GM12878 (cell line): ENCODE measurements at regions not wholly inside any gene's neighbourhood (a gene's known extent, or its start where the extent isn't known, plus 50 kb on each side); places are given as distances from the start of the nearest gene placed in this dataset.

Experiments used
- ATAC-seq: fragments of 200-7000 bp; cut with Tn5 transposase; 3 replicates; pipeline ENCODE4 v1.9.1; 2020; ENCODE audit warnings: mild to moderate bottlenecking, moderate library complexity
- BruUV-seq: library from RNA; stranded (reverse); fragments of 400-500 nt; replicated peaks from 2 replicates; lab custom pipeline; 2021; lab: Mats Ljungman, UMichigan
- CTCF ChIA-PET: fragments of 300-600 bp; sonication (Branson Sonifier 250); formaldehyde crosslinking; extraction: SDS; loops from one replicate; lab custom pipeline; 2021; ENCODE audit warnings: inconsistent platforms; lab: Yijun Ruan, JAX
- POLR2A ChIA-PET: fragments of 350-600 bp; formaldehyde crosslinking; extraction: SDS; loops from one replicate; lab custom pipeline; 2021; ENCODE audit warnings: inconsistent platforms; lab: Charles Lee
- RAD21 ChIA-PET: fragments of 300-600 bp; sonication (Branson Sonifier 250); formaldehyde crosslinking; loops from one replicate; lab custom pipeline; 2023; ENCODE audit warnings: antibody characterized with exemption; ENCODE audit not compliant: unreplicated experiment; lab: Charles Lee
- SMC1A ChIA-PET: fragments of 300-600 bp; sonication (Branson Sonifier 250); formaldehyde crosslinking; loops from one replicate; lab custom pipeline; 2023; ENCODE audit not compliant: unreplicated experiment, uncharacterized antibody; lab: Charles Lee
- DNase-seq: peaks from one replicate; pipeline ENCODE4 v3.0.0-alpha.2; 2011; ENCODE audit warnings: low read depth, low spot score
- FAIRE-seq: peaks from 3 replicates; lab custom pipeline; 2011; peaks lifted over from hg19 to GRCh38; lab: Jason Lieb, UNC
- H2AFZ ChIP-seq: 2 replicates; pipeline ENCODE4 v1.6.0; 2011; ENCODE audit warnings: low read depth, low read length, control low read depth; ENCODE audit not compliant: control insufficient read depth
- H3K27ac ChIP-seq: 2 replicates; pipeline ENCODE4 v1.5.1; 2011; ENCODE audit warnings: control low read depth; ENCODE audit not compliant: control insufficient read depth, insufficient read depth
- H3K27me3 ChIP-seq, 2 experiments: replicated peaks in 1 of 2; 2 replicates each; pipeline versions ENCODE4 v1.6.0 to v1.6.1; 2011; ENCODE audit warnings: low read length in 1 of 2; ENCODE audit not compliant: control insufficient read depth in 2 of 2, insufficient read depth in 2 of 2
- H3K36me3 ChIP-seq, 2 experiments: 2 replicates each; pipeline ENCODE4 v1.5.1; 2011; ENCODE audit warnings: low read length in 1 of 2; ENCODE audit not compliant: control insufficient read depth in 2 of 2, insufficient read depth in 2 of 2
- H3K4me1 ChIP-seq: 2 replicates; pipeline ENCODE4 v1.6.1; 2011; ENCODE audit warnings: mild to moderate bottlenecking, low read length, moderate library complexity, mixed read lengths; ENCODE audit not compliant: control insufficient read depth, insufficient read depth
- H3K4me2 ChIP-seq: 2 replicates; pipeline ENCODE4 v1.6.0; 2011; ENCODE audit warnings: control low read depth; ENCODE audit not compliant: control insufficient read depth, insufficient read depth
- H3K4me3 ChIP-seq: fragments of 200-600 bp; sonication (generic); 2 replicates; pipeline ENCODE4 v1.5.1; 2016
- H3K79me2 ChIP-seq: 2 replicates; pipeline ENCODE4 v1.6.0; 2011; ENCODE audit warnings: low read length; ENCODE audit not compliant: control insufficient read depth, insufficient read depth
- H3K9ac ChIP-seq: 2 replicates; pipeline ENCODE4 v1.8.0; 2011; ENCODE audit warnings: low read length, control low read depth, mixed read lengths; ENCODE audit not compliant: control insufficient read depth, insufficient read depth
- H3K9me3 ChIP-seq: replicated peaks from 3 replicates; pipeline ENCODE4 v1.5.1; 2011; ENCODE audit warnings: mild to moderate bottlenecking, low read length; ENCODE audit not compliant: control insufficient read depth, insufficient read depth
- H4K20me1 ChIP-seq: 2 replicates; pipeline ENCODE4 v1.6.0; 2011; ENCODE audit not compliant: control insufficient read depth, insufficient read depth
- ESRRA ChIP-seq: IDR thresholded peaks from 2 replicates; pipeline ENCODE4 v1.6.1; 2012; ENCODE audit warnings: mild to moderate bottlenecking, low read length, improper control_type of control experiment
- KLF5 ChIP-seq: fragments of 450-650 bp; IDR thresholded peaks from 2 replicates; pipeline ENCODE4 v1.6.1; 2014; ENCODE audit warnings: mild to moderate bottlenecking; ENCODE audit not compliant: partially characterized antibody
- RB1 ChIP-seq: fragments of 450-650 bp; formaldehyde crosslinking; IDR thresholded peaks from 2 replicates; pipeline ENCODE4 v1.6.1; 2017; ENCODE audit warnings: mild to moderate bottlenecking, borderline replicate concordance
- SIX5 ChIP-seq: IDR thresholded peaks from 2 replicates; pipeline ENCODE4 v1.6.1; 2011; ENCODE audit warnings: mild to moderate bottlenecking, low read depth, low read length, moderate library complexity; ENCODE audit not compliant: severe bottlenecking
- STAT3 ChIP-seq: IDR thresholded peaks from 2 replicates; pipeline ENCODE4 v1.6.1; 2011; ENCODE audit warnings: low read depth, low read length, improper control_type of control experiment
- SUPT20H ChIP-seq: IDR thresholded peaks from 2 replicates; pipeline ENCODE4 v1.6.1; 2011; ENCODE audit warnings: low read depth, mild to moderate bottlenecking, low read length, moderate library complexity, borderline replicate concordance; ENCODE audit not compliant: control insufficient read depth
- WGBS: methylation state at CpG from one replicate; pipeline ENCODE4 v1.1.6; 2016; ENCODE audit warnings: low lambda C conversion rate; ENCODE audit not compliant: insufficient replicate concordance, insufficient coverage; ENCODE audit errors: missing lambda C conversion rate; 5-methylcytosine and 5-hydroxymethylcytosine counted together
- in situ Hi-C: fragments of 300-500 bp; cut with MboI; formaldehyde crosslinking; loops from 9 replicates; pipeline ENCODE4 v1.14.3; 2018; ENCODE audit warnings: mixed read lengths
- intact Hi-C: fragments of 100-400 bp; cut with micrococcal nuclease; formaldehyde crosslinking; loops from one replicate; pipeline ENCODE4 v1.14.2; 2022; ENCODE audit not compliant: unreplicated experiment
- TF ChIP-seq, protein P1 (sequence below): fragments of 450-650 bp; formaldehyde crosslinking; IDR thresholded peaks from 2 replicates; pipeline ENCODE4 v1.4.0; 2020; ENCODE audit warnings: mild to moderate bottlenecking, moderate library complexity
- TF ChIP-seq, protein P2 (sequence below): IDR thresholded peaks from 2 replicates; pipeline ENCODE4 v1.6.1; 2011; ENCODE audit warnings: low read depth, low read length, improper control_type of control experiment, borderline replicate concordance
- TF ChIP-seq, protein P3 (sequence below): fragments of 450-650 bp; IDR thresholded peaks from 2 replicates; pipeline ENCODE4 v1.6.1; 2017; ENCODE audit warnings: antibody characterized with exemption, mild to moderate bottlenecking, moderate library complexity
- TF ChIP-seq, protein P4 (sequence below): fragments of 450-650 bp; IDR thresholded peaks from 2 replicates; pipeline ENCODE4 v1.6.1; 2017; ENCODE audit warnings: mild to moderate bottlenecking, low read depth, inconsistent platforms; ENCODE audit not compliant: poor library complexity, severe bottlenecking

DNA sequence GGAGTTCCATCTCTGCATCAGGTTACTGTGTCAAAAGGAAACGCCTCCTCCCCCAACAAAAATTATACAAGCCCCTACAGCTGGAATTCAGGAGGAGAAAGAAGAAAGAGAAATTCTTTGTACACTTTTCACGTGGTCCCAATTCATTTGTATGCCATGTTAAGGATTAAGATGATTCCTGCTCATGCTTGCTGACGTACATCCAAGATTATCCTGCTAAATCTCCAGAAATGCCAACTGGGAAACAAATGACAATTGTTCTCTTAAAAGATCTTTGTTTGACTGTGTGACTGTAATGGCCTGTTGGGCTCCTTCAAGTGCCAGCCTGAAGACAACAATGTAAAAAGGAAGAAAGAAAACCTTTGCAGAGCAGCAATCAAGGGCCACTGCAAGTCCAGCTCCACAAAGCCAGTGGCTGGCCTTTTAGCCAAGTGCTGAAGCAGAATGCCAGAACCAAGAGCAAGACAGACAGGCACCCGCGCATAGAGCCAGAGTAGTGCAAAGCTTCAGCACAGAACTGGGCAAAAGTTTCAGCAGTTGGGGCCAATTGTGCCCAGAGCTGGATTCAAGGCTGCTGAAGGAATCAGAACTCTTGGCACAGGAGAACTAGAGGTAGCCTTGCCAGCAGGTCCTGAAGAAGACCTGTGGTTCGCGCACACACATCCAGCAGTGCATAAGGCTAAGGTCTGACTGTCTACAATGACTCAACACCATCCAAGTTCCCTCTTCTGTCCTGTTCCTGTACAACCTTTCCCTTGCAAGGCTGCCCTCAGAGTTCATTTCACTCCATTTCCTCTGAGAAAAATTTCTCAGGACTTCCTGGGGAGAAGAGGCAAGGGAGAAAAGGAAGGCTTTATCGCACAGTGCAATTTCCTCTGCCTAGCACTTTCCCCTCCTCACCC lies 209.7 kb upstream of the BMP4 start (continued):
- TF ChIP-seq, protein P1, sequence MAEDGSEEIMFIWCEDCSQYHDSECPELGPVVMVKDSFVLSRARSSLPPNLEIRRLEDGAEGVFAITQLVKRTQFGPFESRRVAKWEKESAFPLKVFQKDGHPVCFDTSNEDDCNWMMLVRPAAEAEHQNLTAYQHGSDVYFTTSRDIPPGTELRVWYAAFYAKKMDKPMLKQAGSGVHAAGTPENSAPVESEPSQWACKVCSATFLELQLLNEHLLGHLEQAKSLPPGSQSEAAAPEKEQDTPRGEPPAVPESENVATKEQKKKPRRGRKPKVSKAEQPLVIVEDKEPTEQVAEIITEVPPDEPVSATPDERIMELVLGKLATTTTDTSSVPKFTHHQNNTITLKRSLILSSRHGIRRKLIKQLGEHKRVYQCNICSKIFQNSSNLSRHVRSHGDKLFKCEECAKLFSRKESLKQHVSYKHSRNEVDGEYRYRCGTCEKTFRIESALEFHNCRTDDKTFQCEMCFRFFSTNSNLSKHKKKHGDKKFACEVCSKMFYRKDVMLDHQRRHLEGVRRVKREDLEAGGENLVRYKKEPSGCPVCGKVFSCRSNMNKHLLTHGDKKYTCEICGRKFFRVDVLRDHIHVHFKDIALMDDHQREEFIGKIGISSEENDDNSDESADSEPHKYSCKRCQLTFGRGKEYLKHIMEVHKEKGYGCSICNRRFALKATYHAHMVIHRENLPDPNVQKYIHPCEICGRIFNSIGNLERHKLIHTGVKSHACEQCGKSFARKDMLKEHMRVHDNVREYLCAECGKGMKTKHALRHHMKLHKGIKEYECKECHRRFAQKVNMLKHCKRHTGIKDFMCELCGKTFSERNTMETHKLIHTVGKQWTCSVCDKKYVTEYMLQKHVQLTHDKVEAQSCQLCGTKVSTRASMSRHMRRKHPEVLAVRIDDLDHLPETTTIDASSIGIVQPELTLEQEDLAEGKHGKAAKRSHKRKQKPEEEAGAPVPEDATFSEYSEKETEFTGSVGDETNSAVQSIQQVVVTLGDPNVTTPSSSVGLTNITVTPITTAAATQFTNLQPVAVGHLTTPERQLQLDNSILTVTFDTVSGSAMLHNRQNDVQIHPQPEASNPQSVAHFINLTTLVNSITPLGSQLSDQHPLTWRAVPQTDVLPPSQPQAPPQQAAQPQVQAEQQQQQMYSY (CRISPR knock-in tag): no peak
- TF ChIP-seq STAT3: no peak
- no peak for TF ChIP-seq SUPT20H
- TF ChIP-seq, protein P2, sequence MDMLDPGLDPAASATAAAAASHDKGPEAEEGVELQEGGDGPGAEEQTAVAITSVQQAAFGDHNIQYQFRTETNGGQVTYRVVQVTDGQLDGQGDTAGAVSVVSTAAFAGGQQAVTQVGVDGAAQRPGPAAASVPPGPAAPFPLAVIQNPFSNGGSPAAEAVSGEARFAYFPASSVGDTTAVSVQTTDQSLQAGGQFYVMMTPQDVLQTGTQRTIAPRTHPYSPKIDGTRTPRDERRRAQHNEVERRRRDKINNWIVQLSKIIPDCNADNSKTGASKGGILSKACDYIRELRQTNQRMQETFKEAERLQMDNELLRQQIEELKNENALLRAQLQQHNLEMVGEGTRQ: no peak
- no peak for TF ChIP-seq SIX5
- no peak for TF ChIP-seq KLF5

DNA sequence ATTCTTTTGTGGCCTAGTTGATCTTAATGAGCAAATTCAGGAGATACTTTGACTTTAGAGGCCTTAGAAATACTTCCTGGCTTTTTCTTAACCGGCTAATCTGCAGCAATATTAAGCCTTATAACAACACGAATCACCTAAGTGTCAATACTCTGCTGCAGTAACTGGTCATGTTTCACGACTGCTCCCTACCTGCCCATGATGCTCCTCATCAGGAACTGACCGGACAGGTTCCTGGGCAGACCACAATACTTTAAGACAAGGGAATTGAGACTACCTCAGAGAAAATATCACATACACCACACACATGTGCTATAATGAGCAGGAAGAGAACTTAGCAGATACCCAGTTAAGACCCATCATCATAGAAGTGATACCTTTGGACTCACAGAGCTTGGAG lies 211.9 kb upstream of the BMP4 start:
- WGBS: 40% methylated on average over 4 of the region's 4 CpGs
- H3K4me3 ChIP-seq: no peak overlapping the region
- H3K27me3 ChIP-seq: no peaks in the 10 kb centered on the region
- ChIA-PET SMC1A (no interaction called here), RAD21 (no interaction called here), POLR2A (no interaction called here), CTCF (no interaction called here)
- no peaks in the 10 kb centered on the region for H4K20me1 ChIP-seq
- ATAC-seq: no peak
- BruUV-seq: no TSS peak
- no peak for DNase-seq
- no peaks in the 10 kb centered on the region for H3K9me3 ChIP-seq
- no peak overlapping the region for H3K27ac ChIP-seq
- no peak overlapping the region for H3K9ac ChIP-seq
- no peaks in the 10 kb centered on the region for H3K36me3 ChIP-seq
- no peaks in the 10 kb centered on the region for H3K79me2 ChIP-seq
- intact Hi-C loops: no loop called here
- H2AFZ ChIP-seq: no peak overlapping the region
- in situ Hi-C loops: no loop called here
- no peak overlapping the region for H3K4me2 ChIP-seq
- no peak for FAIRE-seq
- no peaks in the 10 kb centered on the region for H3K4me1 ChIP-seq
- TF ChIP-seq, protein P2: no peak
- TF ChIP-seq, protein P3, sequence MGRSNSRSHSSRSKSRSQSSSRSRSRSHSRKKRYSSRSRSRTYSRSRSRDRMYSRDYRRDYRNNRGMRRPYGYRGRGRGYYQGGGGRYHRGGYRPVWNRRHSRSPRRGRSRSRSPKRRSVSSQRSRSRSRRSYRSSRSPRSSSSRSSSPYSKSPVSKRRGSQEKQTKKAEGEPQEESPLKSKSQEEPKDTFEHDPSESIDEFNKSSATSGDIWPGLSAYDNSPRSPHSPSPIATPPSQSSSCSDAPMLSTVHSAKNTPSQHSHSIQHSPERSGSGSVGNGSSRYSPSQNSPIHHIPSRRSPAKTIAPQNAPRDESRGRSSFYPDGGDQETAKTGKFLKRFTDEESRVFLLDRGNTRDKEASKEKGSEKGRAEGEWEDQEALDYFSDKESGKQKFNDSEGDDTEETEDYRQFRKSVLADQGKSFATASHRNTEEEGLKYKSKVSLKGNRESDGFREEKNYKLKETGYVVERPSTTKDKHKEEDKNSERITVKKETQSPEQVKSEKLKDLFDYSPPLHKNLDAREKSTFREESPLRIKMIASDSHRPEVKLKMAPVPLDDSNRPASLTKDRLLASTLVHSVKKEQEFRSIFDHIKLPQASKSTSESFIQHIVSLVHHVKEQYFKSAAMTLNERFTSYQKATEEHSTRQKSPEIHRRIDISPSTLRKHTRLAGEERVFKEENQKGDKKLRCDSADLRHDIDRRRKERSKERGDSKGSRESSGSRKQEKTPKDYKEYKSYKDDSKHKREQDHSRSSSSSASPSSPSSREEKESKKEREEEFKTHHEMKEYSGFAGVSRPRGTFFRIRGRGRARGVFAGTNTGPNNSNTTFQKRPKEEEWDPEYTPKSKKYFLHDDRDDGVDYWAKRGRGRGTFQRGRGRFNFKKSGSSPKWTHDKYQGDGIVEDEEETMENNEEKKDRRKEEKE: no peak
- TF ChIP-seq, protein P4, sequence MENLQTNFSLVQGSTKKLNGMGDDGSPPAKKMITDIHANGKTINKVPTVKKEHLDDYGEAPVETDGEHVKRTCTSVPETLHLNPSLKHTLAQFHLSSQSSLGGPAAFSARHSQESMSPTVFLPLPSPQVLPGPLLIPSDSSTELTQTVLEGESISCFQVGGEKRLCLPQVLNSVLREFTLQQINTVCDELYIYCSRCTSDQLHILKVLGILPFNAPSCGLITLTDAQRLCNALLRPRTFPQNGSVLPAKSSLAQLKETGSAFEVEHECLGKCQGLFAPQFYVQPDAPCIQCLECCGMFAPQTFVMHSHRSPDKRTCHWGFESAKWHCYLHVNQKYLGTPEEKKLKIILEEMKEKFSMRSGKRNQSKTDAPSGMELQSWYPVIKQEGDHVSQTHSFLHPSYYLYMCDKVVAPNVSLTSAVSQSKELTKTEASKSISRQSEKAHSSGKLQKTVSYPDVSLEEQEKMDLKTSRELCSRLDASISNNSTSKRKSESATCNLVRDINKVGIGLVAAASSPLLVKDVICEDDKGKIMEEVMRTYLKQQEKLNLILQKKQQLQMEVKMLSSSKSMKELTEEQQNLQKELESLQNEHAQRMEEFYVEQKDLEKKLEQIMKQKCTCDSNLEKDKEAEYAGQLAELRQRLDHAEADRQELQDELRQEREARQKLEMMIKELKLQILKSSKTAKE: no peak
- TF ChIP-seq RB1: no peak
- TF ChIP-seq ESRRA: no peak
